Middle frontal gyrus (tissue), 1 donor: ENCODE measurements at regions not wholly inside any gene's neighbourhood (a gene's known extent, or its start where the extent isn't known, plus 50 kb on each side); places are given as distances from the start of the nearest gene placed in this dataset.
A peak's percentile ranks its signal among the peaks of the same experiment; 100 is the strongest.

Experiments used
- DNase-seq: peaks from one replicate; pipeline ENCODE4 v3.0.0-alpha.2; 2015; ENCODE audit warnings: low spot score; ENCODE audit errors: extremely low spot score

GRCh38 chr5:5700549-5700948 is 278.1 kb downstream of the ICE1 start:
- no peak for DNase-seq

- DNase-seq: no peak
These were observed 276.6 kb downstream of the ICE1 start for GRCh38 chr5:5699062-5699461.

GRCh38 chr5:5695266-5695665 is 272.8 kb downstream of the ICE1 start:
- no peak for DNase-seq

GRCh38 chr5:5688925-5689310 is 266.4 kb downstream of the ICE1 start:
- DNase-seq: no peak

GRCh38 chr5:5688194-5688924 is 265.9 kb downstream of the ICE1 start:
- DNase-seq: no peak

GRCh38 chr5:5687113-5687512 is 264.6 kb downstream of the ICE1 start:
- no peak for DNase-seq

- DNase-seq: no peak
These were observed 263.9 kb downstream of the ICE1 start for GRCh38 chr5:5686356-5686755.

GRCh38 chr5:5685737-5686136 is 263.3 kb downstream of the ICE1 start:
- no peak for DNase-seq

- no peak for DNase-seq
These were observed 260.7 kb downstream of the ICE1 start for GRCh38 chr5:5683174-5683573.

GRCh38 chr5:5678909-5679308 is 256.4 kb downstream of the ICE1 start:
- no peak for DNase-seq

GRCh38 chr5:5677738-5678137 is 255.3 kb downstream of the ICE1 start:
- no peak for DNase-seq

- DNase-seq: no peak
These were observed 253.7 kb downstream of the ICE1 start for GRCh38 chr5:5676218-5676617.

GRCh38 chr5:5675511-5675910 is 253.0 kb downstream of the ICE1 start:
- no peak for DNase-seq

GRCh38 chr5:5671823-5672222 is 249.3 kb downstream of the ICE1 start:
- DNase-seq: no peak

GRCh38 chr5:5667136-5667554 is 244.7 kb downstream of the ICE1 start:
- DNase-seq: no peak

- DNase-seq: no peak
These were observed 243.9 kb downstream of the ICE1 start for GRCh38 chr5:5666369-5666768.

- no peak for DNase-seq
These were observed 243.5 kb downstream of the ICE1 start for GRCh38 chr5:5666076-5666365.

GRCh38 chr5:5665225-5666075 is 243.0 kb downstream of the ICE1 start:
- no peak for DNase-seq

GRCh38 chr5:5658889-5659465 is 236.5 kb downstream of the ICE1 start:
- no peak for DNase-seq

- DNase-seq: peak; percentile 70
These were observed 235.7 kb downstream of the ICE1 start for GRCh38 chr5:5658226-5658625.

GRCh38 chr5:5652181-5652580 is 229.7 kb downstream of the ICE1 start:
- no peak for DNase-seq

- DNase-seq: no peak
These were observed 228.5 kb downstream of the ICE1 start for GRCh38 chr5:5650949-5651348.

GRCh38 chr5:5650242-5650641 is 227.8 kb downstream of the ICE1 start:
- no peak for DNase-seq
